H9 (cell line): ENCODE measurements at regions not wholly inside any gene's neighbourhood (a gene's known extent, or its start where the extent isn't known, plus 50 kb on each side); places are given as distances from the start of the nearest gene placed in this dataset.

ENCODE experiments used
- DNase-seq: peaks from one replicate; pipeline ENCODE4 v3.0.0-alpha.2; 2017
- H2AFZ ChIP-seq: one replicate; pipeline ENCODE4 v1.6.1; 2013; ENCODE audit warnings: mild to moderate bottlenecking, low read length, control low read depth, moderate library complexity
- H2AK5ac ChIP-seq: 2 replicates; pipeline ENCODE4 v1.6.1; 2013; ENCODE audit warnings: low read length, control low read depth, mixed read lengths; ENCODE audit not compliant: insufficient read length
- H2BK120ac ChIP-seq: one replicate; pipeline ENCODE4 v1.6.1; 2013; ENCODE audit warnings: low read depth, mild to moderate bottlenecking, low read length, control low read depth, inconsistent platforms; ENCODE audit not compliant: poor library complexity, severe bottlenecking
- H2BK12ac ChIP-seq: 2 replicates; pipeline ENCODE4 v1.6.1; 2013; ENCODE audit warnings: low read length, control low read depth, mixed read lengths, low read depth; ENCODE audit not compliant: insufficient read length
- H2BK15ac ChIP-seq: 2 replicates; pipeline ENCODE4 v1.6.1; 2013; ENCODE audit warnings: low read depth, low read length, control low read depth
- H2BK20ac ChIP-seq: one replicate; pipeline ENCODE4 v1.6.1; 2013; ENCODE audit warnings: low read depth, mild to moderate bottlenecking, low read length, control low read depth, inconsistent platforms; ENCODE audit not compliant: poor library complexity, severe bottlenecking
- H2BK5ac ChIP-seq: 2 replicates; pipeline ENCODE4 v1.6.1; 2013; ENCODE audit warnings: low read length, control low read depth, mixed read lengths; ENCODE audit not compliant: insufficient read length
- H3K14ac ChIP-seq: 2 replicates; pipeline ENCODE4 v1.6.1; 2013; ENCODE audit warnings: low read length, control low read depth; ENCODE audit not compliant: insufficient read depth
- H3K18ac ChIP-seq: 2 replicates; pipeline ENCODE4 v1.6.1; 2013; ENCODE audit warnings: low read depth, mild to moderate bottlenecking, mixed read lengths, low read length, control low read depth; ENCODE audit not compliant: insufficient read length
- H3K23ac ChIP-seq: 2 replicates; pipeline ENCODE4 v1.6.1; 2013; ENCODE audit warnings: low read length, control low read depth, mixed read lengths, low read depth; ENCODE audit not compliant: insufficient read length
- H3K23me2 ChIP-seq: 2 replicates; pipeline ENCODE4 v1.6.1; 2013; ENCODE audit warnings: low read depth, mild to moderate bottlenecking, mixed read lengths, low read length, control low read depth; ENCODE audit not compliant: insufficient read length, poor library complexity, severe bottlenecking
- H3K27ac ChIP-seq: 2 replicates; pipeline ENCODE4 v1.5.1; 2013; ENCODE audit warnings: low read length, control low read depth, mixed read lengths, low read depth; ENCODE audit not compliant: insufficient read length
- H3K27me3 ChIP-seq: 2 replicates; pipeline ENCODE4 v1.6.1; 2013; ENCODE audit warnings: low read length, control low read depth, inconsistent platforms; ENCODE audit not compliant: insufficient read depth
- H3K4ac ChIP-seq: 2 replicates; pipeline ENCODE4 v1.6.1; 2013; ENCODE audit warnings: low read depth, mild to moderate bottlenecking, control low read depth, inconsistent platforms, low read length, moderate library complexity
- H3K4me1 ChIP-seq: 2 replicates; pipeline ENCODE4 v1.6.1; 2013; ENCODE audit warnings: low read length, control low read depth, inconsistent platforms; ENCODE audit not compliant: insufficient read depth
- H3K4me2 ChIP-seq: 2 replicates; pipeline ENCODE4 v1.6.1; 2013; ENCODE audit warnings: low read length, control low read depth, mixed read lengths; ENCODE audit not compliant: insufficient read length, insufficient read depth
- H3K56ac ChIP-seq: 2 replicates; pipeline ENCODE4 v1.6.1; 2013; ENCODE audit warnings: low read depth, mild to moderate bottlenecking, mixed read lengths, low read length, control low read depth; ENCODE audit not compliant: insufficient read length
- H3K79me1 ChIP-seq: 2 replicates; pipeline ENCODE4 v1.6.1; 2013; ENCODE audit warnings: low read depth, mild to moderate bottlenecking, moderate library complexity, low read length, control low read depth, inconsistent platforms; ENCODE audit not compliant: insufficient read depth, poor library complexity, severe bottlenecking
- H3K79me2 ChIP-seq: 2 replicates; pipeline ENCODE4 v1.6.1; 2013; ENCODE audit warnings: low read length, control low read depth, inconsistent platforms; ENCODE audit not compliant: insufficient read depth
- H3K9ac ChIP-seq: 2 replicates; pipeline ENCODE4 v1.6.1; 2013; ENCODE audit warnings: low read length, control low read depth, mixed read lengths; ENCODE audit not compliant: insufficient read length; ENCODE audit errors: extremely low read depth
- H3K9me3 ChIP-seq: one replicate; pipeline ENCODE4 v1.6.1; 2013; ENCODE audit warnings: low read depth, low read length, inconsistent platforms; ENCODE audit not compliant: control insufficient read depth
- H3T11ph ChIP-seq: one replicate; pipeline ENCODE4 v1.6.1; 2013; ENCODE audit warnings: mild to moderate bottlenecking, low read length, control low read depth, inconsistent platforms
- H4K20me1 ChIP-seq: one replicate; pipeline ENCODE4 v1.6.1; 2013; ENCODE audit not compliant: control insufficient read depth, insufficient read length, insufficient read depth
- H4K5ac ChIP-seq: 2 replicates; pipeline ENCODE4 v1.6.1; 2013; ENCODE audit warnings: low read depth, mild to moderate bottlenecking, mixed read lengths, low read length, control low read depth; ENCODE audit not compliant: insufficient read length
- H4K8ac ChIP-seq: replicated peaks from 2 replicates; pipeline ENCODE4 v1.6.1; 2013; ENCODE audit warnings: low read length, control low read depth, mixed read lengths, low read depth; ENCODE audit not compliant: insufficient read length
- H4K91ac ChIP-seq: 2 replicates; pipeline ENCODE4 v1.6.1; 2013; ENCODE audit warnings: low read depth, mild to moderate bottlenecking, moderate library complexity, mixed read lengths, low read length, control low read depth; ENCODE audit not compliant: insufficient read length
- H3K27ac Mint-ChIP-seq, 3 experiments: 2 replicates in 2 of 3; 3 replicates in 1 of 3; pipeline ENCODE4 v1.8.0; 2020 to 2021; ENCODE audit warnings: mixed read lengths in 3 of 3, mild to moderate bottlenecking in 1 of 3, moderate library complexity in 1 of 3
- H3K27me3 Mint-ChIP-seq: 2 replicates; pipeline ENCODE4 v1.8.0; 2021; ENCODE audit warnings: low read depth, mild to moderate bottlenecking, moderate library complexity, mixed read lengths
- H3K36me3 Mint-ChIP-seq, 3 experiments: 2 replicates in 2 of 3; 3 replicates in 1 of 3; pipeline ENCODE4 v1.8.0; 2020 to 2021; ENCODE audit warnings: low read depth in 3 of 3, mixed read lengths in 3 of 3; ENCODE audit not compliant: insufficient read depth in 1 of 3
- H3K4me1 Mint-ChIP-seq, 2 experiments: 2 replicates each; pipeline ENCODE4 v1.8.0; 2020; ENCODE audit warnings: mixed read lengths in 2 of 2
- H3K4me3 Mint-ChIP-seq, 2 experiments: 2 replicates in 1 of 2; 3 replicates in 1 of 2; pipeline ENCODE4 v1.8.0; 2020 to 2021; ENCODE audit warnings: mild to moderate bottlenecking in 2 of 2, mixed read lengths in 2 of 2, moderate library complexity in 1 of 2
- H3K9me3 Mint-ChIP-seq, 2 experiments: 2 replicates in 1 of 2; 3 replicates in 1 of 2; pipeline ENCODE4 v1.8.0; 2020; ENCODE audit warnings: mild to moderate bottlenecking in 2 of 2, mixed read lengths in 2 of 2, moderate library complexity in 1 of 2
- WGBS: extraction: QIAGEN DNeasy Blood & Tissue Kit; methylation state at CpG from one replicate; pipeline ENCODE4 v1.1.7; 2013; ENCODE audit warnings: missing lambda C conversion rate, low lambda C conversion rate, mixed read lengths; ENCODE audit not compliant: insufficient read length; ENCODE audit errors: extremely low coverage; 5-methylcytosine and 5-hydroxymethylcytosine counted together
- TF ChIP-seq, protein P1 (sequence below): fragments of 200-600 bp; sonication (generic); conservative IDR thresholded peaks from 3 replicates; pipeline ENCODE4 v1.8.0; 2021; ENCODE audit warnings: antibody characterized with exemption, mild to moderate bottlenecking

DNA sequence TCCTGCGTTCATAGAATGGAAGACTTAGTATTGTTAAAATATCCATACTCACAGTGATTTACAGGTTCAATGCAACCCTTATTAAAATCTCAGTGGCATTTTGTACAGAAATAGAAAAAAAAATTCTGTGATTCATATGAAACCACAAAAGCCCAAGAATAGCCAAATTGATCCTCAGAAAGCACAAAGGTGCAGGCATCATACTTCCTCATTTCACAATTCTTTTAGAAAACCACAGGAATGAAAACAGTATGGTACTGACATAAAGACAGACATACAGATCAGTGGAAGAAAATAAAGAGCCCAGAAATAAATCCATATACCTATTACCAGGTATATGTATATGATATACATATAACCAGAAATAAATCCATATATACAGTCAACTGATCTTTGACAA, 86.8 kb upstream of the MEGF10 start:
- Histone ChIP-seq H3K27ac (no peak overlapping the region), H3K23me2 (no peaks in the 10 kb centered on the region), H3K56ac (no peak overlapping the region), H4K5ac (no peak overlapping the region), H4K20me1 (no peaks in the 10 kb centered on the region), H3K23ac (no peak overlapping the region), H3K4me1 (no peaks in the 10 kb centered on the region), H3K9me3 (no peaks in the 10 kb centered on the region), H3K27me3 (no peaks in the 10 kb centered on the region), H2BK15ac (no peak overlapping the region), H2AK5ac (no peak overlapping the region), H3K4me2 (no peak overlapping the region), H3T11ph (no peak overlapping the region), H4K91ac (no peak overlapping the region), H3K79me2 (no peaks in the 10 kb centered on the region), H2BK120ac (no peak overlapping the region), H2BK12ac (no peak overlapping the region), H3K14ac (no peak overlapping the region), H2BK20ac (no peak overlapping the region), H3K9ac (no peak overlapping the region), H2AFZ (no peak overlapping the region), H3K4ac (no peak overlapping the region), H3K18ac (no peak overlapping the region), H3K79me1 (no peaks in the 10 kb centered on the region), H2BK5ac (no peak overlapping the region), H4K8ac (no peak overlapping the region)
- no peak overlapping the region for H3K27ac Mint-ChIP-seq
- TF ChIP-seq, protein P1, sequence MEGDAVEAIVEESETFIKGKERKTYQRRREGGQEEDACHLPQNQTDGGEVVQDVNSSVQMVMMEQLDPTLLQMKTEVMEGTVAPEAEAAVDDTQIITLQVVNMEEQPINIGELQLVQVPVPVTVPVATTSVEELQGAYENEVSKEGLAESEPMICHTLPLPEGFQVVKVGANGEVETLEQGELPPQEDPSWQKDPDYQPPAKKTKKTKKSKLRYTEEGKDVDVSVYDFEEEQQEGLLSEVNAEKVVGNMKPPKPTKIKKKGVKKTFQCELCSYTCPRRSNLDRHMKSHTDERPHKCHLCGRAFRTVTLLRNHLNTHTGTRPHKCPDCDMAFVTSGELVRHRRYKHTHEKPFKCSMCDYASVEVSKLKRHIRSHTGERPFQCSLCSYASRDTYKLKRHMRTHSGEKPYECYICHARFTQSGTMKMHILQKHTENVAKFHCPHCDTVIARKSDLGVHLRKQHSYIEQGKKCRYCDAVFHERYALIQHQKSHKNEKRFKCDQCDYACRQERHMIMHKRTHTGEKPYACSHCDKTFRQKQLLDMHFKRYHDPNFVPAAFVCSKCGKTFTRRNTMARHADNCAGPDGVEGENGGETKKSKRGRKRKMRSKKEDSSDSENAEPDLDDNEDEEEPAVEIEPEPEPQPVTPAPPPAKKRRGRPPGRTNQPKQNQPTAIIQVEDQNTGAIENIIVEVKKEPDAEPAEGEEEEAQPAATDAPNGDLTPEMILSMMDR = no peak
- H3K27me3 Mint-ChIP-seq = peaks cover 1% of the 10 kb centered on the region; the same call in 1 of the 2 replicates
- DNase-seq = no peak
- WGBS = no CpG with 5 or more reads among the region's 1 CpG
- no peak overlapping the region for H3K4me3 Mint-ChIP-seq
- peaks cover 8 to 12% of the 10 kb centered on the region in 2 experiments for H3K4me1 Mint-ChIP-seq
- H3K36me3 Mint-ChIP-seq = peaks cover under 1 to 6% (median 2%) of the 10 kb centered on the region in 3 experiments; a peak in 5 of 7 replicates
- peaks cover 8 to 10% of the 10 kb centered on the region in 2 experiments; a peak in 3 of 5 replicates for H3K9me3 Mint-ChIP-seq
